Left cardiac atrium (tissue), 4 donors: ENCODE measurements at regions not wholly inside any gene's neighbourhood (a gene's known extent, or its start where the extent isn't known, plus 50 kb on each side); places are given as distances from the start of the nearest gene placed in this dataset.

ENCODE experiments used
- ATAC-seq, 2 donors: fragments of 200-7000 bp; cut with Tn5 transposase; one replicate each; pipeline ENCODE4 v1.9.1; 2020; ENCODE audit warnings: mild to moderate bottlenecking in 2 of 2, moderate library complexity in 2 of 2
- DNase-seq: peaks from one replicate; pipeline ENCODE4 v3.0.0-alpha.2; 2020
- intact Hi-C, 2 donors: fragments of 100-400 bp; cut with DNase I; formaldehyde crosslinking; loops; one replicate each; pipeline versions ENCODE4 v1.14.1 to v1.15.1; 2022 to 2023
- donor health status: DM: no; HTN: yes; CAD: no.
- donor health status: DM: no; HTN: yes; CAD: no; lungs with severe emphysema.
- donor health status: DM: yes; HTN: yes; CAD: no.
- donor health status: Dilated cardiomyopathy.

DNA sequence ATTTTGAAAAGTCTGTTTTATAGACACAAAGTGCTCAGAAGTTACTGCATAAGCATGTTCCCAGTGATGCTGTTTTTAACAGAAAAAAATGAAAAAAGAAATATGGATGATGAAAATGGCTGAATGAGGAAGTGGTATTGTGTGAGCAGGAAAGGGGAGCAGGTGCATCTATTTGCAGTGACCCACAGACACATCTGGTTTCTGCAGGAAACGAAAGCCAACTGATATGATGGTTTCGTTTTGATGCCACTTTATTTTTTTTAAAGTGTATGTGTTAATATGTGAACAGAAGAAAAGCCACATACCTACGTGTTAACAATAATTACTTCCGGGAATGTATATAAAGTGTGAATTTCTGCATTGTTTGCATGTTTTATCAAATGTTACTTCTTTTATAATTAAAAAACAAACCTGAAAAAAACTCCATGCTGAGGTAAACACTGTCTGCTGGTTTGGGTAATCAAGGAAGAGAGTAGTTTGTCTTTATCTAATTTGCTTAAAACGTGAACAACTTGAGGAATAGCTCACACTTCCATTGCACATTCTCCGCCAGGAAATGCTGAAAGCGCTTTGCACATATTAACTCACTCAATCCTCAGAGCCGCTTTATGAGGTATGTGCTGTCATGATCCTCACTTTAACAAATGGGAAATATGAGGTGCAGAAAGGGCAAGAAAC is 1335.9 kb downstream of the TBC1D22A start:
- DNase-seq (no peak), ATAC-seq (peak in 1 of 2 donors; percentile 71)
- intact Hi-C loops = no loop called here

DNA sequence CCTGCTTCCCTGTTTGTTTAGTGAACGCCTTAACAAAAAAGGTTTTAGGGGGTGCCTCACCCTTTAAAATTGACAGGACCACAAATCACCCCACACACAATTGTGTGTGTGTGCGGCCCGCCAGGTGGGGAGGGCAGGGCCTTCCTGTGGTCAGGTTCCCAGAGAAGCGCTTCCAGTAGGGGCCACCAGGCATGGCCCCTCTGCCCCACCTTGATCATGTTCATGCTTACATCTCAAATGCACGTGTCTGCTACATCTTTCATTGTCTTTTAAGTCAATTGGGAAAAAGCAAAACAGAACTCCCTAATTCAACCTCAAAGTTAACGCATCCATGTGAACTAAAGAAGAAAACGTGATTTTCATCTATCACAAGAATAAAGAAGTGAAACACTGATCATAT is 1335.3 kb downstream of the TBC1D22A start:
- DNase-seq (no peak), ATAC-seq (no peak)
- intact Hi-C loops = no loop called here

DNA sequence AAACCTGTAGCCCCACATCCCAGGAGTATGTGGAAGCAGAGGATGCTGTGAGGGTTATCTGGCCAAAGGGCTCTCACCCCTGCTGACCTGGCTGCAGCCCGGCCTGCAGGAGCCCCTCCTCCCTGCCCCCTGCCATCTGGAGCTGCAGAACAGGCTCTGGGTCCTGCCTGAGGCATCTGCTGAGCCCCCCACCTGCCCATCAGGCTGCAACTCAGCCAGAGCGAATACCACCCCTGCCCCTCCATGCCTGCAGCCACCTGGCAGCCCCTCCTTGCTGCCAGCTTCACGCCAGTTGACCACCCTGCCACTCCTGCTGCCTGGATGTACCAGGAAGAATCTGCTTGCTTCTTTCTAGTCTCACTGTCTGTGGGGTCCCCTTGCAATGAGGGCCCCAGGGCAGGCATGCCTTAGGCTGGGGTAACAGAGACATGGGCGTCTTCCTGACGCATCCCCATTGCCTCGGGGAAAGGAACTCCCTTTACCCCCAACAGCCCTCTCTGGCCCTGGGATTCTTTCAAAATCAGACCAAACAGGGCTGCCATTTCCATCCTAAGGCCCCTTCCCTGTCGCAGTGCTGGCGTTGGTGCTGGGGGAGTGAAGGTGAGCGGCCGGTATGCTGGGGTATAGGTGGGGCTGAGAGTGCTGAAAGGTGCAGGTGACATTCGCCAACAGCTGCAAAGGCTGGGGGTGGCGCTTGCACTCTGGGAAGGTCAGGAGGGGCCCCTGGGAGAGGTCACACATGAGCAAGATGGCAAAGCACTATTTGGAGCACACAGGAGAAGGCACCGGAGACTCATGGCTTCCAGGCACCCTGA is 1334.6 kb downstream of the TBC1D22A start:
- intact Hi-C loops = no loop called here
- no peak for DNase-seq
- ATAC-seq = no peak

DNA sequence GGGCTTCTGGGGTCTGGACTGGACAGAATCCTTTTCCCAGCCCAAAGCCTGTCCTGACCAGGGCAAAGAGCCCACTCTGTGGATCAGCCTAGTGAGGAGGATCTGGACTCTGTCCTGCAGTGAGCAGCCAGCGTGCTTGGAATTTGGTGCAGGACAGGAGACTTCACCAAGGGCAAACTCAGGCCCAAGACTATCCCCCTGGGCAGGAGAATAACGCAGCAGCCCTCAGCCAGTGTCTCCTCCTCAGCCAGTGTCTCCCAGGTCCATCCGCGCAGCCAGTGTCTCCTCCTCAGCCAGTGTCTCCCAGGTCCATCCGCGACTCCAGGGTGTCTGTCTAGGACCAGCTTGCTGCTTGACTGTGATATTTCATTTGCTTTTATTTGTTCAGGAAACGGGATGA is 1334.0 kb downstream of the TBC1D22A start:
- intact Hi-C loops = no loop called here
- ATAC-seq (no peak), DNase-seq (no peak)

DNA sequence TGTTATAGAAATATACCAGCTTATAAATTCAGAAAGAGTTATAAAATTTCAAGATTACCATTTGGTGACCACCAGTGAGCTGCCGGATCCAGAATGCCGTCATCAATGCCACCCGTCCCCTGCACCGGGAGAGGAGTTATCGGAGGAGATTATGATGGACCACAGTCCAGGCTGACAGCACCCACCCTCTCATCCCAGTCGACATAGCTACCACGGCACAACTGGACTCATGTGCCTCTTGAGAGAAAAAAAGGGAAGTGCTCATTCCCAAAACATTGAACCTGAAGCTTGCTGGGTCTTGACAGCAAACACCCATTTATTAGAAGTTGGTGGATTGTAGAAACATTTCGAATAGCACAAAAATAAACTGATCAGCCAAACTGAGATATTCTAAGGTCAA is 1331.5 kb downstream of the TBC1D22A start:
- ATAC-seq (no peak), DNase-seq (no peak)
- intact Hi-C loops = no loop called here

DNA sequence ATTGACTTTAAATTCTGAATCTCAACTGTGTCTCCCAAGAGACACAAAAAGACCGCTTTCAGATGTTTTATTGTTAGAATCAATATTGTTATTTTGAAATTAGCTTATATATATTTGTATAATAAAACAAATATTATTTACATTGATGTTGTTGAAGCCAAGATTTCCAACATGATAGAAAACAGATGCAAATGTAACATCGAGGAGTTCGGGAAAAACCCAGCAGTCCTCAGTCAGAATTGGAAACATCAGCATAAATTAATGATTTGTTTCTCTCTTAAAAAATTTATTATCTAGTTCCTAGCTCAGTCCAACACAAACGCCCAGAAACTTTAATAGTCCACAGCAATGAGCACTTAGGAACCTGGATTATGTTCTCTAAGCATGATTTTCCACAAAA is 1330.4 kb downstream of the TBC1D22A start:
- no peak for DNase-seq
- intact Hi-C loops = no loop called here
- ATAC-seq = no peak

DNA sequence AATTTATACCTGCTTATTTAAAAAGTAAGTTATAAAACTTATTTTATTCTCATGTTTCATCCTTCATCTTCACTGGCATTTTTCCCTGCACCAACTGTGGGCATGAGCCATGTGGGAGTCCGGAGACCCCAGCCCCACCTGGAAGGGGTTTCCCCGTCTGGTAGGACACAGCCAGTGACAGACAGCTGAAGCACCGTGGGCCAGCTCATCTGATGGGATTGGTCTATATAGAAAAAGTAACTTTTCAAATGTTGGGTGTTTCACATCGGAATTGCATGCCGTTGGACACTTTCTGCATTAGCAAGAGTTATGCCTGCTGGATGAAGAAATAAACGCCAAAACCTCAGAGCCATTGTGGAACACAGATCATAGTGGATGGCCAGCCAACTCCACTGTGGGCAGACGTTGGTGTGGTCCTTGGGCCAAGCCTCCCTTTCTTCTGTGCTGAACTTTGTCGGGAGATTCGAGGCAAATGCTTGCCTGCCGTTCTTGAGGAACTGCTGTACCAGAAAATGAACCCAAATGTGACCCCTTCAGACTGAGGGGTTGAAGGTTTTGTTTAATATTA is 1329.3 kb downstream of the TBC1D22A start:
- ATAC-seq = no peak
- intact Hi-C loops = no loop called here
- no peak for DNase-seq

DNA sequence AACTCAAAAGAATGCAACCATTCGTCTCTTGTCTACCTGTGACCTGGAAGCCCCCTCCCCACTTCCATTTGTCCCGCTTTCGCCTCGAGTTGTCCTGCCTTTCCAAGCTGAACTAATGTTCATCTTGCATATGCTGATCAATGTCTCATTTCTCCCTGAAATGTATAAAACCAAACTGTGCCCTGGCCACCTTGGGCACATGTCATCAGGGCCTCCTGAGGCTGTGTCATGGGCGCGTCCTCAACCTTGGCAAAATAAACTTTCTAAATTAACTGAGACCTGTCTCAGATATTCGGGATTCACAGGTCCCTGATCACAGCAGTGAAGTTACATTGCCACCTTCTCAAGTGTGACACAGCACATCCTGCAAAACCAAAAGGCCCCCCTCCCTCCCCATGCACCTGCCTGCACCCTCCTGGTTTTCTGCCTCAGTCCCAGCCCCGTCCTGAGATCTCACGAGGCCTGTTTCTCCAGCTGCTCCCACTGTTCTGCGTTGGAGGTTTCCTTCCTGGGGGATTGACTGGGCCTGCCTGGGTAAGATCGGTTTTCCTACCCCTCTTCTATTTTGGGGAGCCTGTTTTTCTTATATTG is 1328.7 kb downstream of the TBC1D22A start:
- ATAC-seq = no peak
- intact Hi-C loops = no loop called here
- DNase-seq = no peak

DNA sequence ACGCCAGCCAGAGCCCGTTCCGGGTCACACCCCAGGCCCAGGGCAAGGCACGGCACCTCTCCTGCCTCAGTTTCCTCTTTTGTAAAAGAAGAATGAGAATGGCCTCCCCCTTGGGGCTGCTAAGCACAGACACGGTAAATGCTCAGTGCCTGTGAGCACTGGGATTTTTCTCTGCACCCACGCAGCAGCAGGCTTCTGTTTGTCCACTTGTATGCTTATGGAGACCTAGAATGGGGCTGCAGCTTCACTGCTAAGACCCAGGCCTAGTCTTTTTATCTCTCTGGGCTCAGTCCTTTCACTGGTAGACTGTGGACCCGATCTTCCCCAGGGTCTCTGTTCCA is 1327.9 kb downstream of the TBC1D22A start:
- intact Hi-C loops = no loop called here
- ATAC-seq = no peak
- DNase-seq = no peak

DNA sequence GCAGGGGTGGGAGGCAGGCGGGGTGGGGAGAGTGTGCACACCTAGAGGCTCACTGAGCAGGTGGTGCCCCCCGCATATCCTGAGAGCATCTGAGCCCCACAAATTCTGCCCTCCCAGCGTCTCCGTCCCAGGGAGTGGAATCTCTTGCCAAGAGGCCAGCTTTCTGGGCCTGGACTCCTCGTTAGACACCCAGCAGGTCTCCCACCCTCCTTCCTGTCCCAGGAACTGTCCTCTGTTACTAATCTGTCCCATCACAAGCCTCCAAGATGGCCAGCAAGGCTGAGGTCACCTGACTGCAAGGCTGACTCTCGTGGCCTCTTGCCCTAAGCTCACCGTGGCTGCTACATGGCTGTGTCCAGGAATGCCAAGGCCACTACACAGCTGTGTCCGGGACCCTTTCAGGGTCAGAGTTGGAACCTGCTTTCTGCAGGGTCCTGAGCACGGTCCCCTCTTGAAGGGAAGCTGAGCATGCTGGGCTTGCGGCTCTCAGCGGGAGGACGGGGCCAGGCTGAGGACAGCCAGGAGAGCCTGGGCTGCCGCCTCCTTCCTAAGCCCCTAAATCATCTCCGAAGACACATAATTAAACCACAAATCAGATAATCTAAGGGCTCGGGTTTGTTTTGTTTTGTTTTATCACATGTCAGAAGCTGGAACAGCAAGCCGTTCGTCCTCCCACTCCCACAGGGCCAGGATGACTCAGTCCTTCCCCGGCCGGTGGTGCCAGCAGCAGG is 1327.3 kb downstream of the TBC1D22A start:
- intact Hi-C loops = no loop called here

DNA sequence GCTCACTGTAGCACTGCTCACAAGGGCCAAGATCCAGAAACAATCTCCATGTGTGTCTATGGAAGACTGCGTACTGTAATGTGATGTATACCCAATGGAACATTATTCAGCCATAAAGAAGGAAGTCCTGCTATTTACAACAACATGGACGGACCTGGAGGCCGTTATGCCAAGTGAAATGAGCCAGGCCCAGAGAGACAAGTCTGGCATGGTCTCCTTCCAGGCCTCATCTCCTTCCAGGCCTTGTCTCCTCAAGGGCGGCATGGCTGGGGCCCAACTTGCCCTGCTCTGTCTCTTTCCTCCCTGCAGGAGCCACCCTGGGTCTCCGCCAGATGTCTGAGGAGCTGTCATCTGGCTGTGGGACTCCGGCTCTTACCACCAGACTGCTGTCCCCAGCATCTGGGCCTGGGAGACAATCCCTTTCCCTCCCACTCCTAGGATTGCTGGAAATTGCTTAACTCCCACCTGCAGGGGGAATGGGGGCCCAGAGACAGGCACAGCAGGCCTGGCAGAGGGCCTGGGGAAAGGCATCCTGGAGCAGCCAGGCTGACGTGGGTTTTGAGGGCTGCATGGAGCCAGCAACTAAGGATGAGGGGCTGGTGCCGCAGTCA is 1326.6 kb downstream of the TBC1D22A start:
- intact Hi-C loops = no loop called here
- no peak for ATAC-seq

More for the DNA sequence above, 1327.3 kb downstream of the TBC1D22A start:
- peak; percentile 53 for DNase-seq
- peak; percentile 68 to 96 for ATAC-seq

DNA sequence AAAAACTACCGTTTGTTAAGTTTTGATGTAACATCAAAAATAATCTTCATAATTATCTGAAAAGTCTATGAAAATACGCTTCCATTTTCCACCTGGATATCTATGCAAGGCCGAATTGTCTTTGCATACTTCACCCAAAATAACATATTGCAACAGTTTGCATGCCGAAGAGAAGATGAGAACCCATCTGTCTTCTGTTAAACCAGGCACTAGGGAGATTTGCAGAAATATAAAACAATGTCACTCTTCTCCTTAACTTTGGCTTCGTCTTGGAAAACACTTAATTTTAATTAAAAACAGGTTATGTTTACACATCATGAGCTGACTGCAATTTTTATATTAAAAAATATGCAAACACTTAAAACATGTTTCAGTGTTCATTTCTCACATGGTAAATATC is 1325.8 kb downstream of the TBC1D22A start:
- intact Hi-C loops = no loop called here
- DNase-seq (no peak), ATAC-seq (no peak)

More for the DNA sequence above, 1326.6 kb downstream of the TBC1D22A start:
- DNase-seq = no peak

DNA sequence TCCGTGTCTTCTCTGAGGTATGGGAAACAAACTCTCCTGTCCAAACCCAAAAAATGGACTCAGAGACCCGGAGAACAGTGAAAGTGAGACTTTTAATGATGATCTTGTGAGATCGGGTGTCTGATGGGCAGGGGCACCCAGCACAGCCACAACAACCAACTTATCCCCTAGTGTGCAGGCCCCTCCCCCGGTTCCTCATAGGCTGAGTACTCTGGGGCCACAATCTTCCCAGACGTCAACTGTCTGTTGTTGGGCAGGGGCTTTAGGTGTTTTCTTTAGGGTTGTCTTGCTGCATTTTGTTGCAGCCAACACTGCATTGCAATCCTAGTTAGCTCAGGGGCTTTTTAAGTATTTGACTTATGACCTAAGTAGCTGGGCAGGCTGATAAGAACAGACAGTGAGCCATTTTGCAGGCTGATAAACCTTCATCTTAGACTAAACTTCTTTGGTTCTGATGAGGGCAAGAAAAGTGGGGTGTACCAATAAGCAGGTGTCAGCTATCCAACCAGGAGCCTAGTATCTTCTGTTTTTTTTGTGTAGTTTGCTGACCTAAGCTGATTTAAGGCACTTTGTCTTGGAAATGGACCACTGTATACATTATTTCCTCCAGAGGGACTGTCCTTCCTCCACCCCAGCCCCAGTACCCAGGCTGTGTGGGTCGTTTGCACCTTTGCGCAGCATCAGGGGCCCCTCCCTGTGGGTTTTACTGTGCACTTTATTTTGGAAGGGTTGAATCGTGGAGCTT is 1323.6 kb downstream of the TBC1D22A start:
- intact Hi-C loops = no loop called here
- DNase-seq (no peak), ATAC-seq (no peak)

DNA sequence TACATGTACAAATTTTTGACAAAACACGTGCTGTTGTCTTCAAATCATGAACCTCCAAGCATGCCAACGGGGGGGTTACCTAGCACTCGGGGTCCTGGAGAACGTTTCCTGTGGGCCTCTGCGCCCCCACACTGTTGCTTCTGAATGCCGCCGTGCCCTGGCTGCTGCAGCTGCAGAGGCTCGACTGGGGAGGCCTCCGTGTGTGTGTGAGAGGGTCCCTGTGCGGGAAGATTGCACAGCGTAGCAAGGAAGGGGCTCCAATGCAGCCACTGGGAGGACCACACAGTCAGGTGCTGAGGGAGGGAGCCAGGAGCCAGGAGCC is 1322.2 kb downstream of the TBC1D22A start:
- DNase-seq = no peak
- ATAC-seq = no peak
- intact Hi-C loops = no loop called here

DNA sequence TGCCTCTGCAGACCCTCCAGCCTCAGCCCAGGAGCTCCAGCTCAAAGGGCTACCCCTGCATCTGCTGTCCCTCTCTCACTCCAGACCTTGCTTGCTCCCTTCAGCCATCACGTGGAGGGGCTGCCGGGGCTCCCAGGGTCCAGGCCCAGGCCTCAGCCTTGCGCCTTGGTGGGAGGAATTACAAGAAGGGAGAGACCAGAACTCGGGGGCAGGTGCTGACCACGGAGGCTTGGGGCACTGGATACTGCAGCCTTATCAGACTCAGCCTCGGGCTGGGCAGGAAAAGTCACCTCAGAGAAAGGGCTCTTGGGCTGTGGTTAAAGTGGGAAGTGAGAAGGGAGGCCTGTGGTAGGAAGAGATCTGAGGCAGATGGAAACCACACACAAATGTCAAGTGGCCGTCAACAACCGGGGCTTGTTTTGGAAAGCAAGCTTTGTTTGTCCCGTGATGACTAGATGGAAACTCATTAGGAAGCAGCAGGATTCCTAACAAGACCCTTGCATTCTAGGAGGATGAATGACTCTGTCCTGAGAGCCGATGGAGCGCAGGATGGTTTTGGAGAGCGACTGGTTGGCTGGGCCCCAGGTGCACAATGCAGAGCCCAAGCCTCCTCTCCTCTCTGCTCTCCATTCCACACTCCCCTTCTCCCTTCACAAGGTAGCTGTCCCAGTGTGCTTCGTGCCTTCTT is 1321.7 kb downstream of the TBC1D22A start:
- no peak for DNase-seq
- no peak for ATAC-seq
- intact Hi-C loops = no loop called here

DNA sequence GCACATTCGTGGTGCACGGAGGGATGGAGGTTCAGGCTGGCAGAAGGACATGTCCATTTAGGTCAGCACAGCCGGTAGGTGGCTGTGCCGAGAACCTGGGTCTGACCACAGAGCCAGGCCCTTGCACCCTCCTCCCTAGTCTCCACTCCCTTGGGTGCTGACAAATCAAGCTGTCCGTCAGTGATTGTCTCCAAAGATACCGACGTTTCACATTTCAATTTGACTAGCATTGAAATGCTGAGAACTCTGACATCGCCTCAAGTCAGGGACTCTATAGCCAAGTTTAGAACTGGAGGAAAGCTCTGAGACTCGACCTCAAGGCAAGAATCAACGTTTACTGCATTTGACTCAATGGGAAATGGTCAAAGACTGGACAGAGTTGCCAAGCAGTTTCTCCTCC is 1321.1 kb downstream of the TBC1D22A start:
- ATAC-seq (no peak), DNase-seq (no peak)
- intact Hi-C loops = no loop called here

DNA sequence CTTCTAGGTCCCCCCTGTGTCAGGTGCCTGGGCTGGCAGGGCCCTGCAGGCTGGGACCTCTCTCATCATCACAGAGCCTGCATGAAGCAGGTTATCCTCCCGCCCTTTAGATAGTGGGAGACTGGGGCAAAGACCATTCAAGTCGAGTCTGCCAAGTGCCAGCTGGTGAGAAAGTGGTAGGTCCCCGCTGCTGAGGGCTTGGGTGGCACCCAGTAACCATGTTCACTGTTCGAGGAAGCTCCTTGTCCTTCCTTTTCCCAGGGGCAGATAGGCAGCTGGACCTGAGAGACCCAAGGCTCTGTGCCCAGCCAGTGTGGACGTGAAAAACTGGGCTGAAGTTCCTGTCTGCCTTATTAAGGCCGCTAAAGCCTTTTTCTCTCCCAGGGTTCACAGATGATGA is 1319.8 kb downstream of the TBC1D22A start:
- no peak for ATAC-seq
- no peak for DNase-seq
- intact Hi-C loops = no loop called here

DNA sequence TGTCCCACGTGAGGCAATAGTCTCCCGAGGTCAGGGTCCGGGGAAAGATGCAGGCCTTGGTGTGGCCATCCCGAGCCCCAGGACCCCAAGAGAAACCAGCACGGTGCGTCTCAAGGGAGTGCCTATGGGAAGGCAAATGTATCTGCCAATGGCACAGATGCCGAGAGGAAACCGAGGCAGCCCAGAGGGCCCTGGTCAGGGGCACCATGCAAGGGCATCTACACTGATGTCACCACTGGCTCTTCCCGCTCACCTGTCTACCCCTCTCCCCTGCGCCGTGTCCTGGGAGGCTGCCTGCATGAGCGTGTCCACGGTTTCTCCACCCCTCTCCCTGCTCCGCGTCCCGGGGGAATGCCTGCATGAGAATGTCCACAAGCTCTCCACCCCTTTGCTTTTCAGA is 1318.8 kb downstream of the TBC1D22A start:
- intact Hi-C loops = no loop called here
- DNase-seq (no peak), ATAC-seq (no peak)
